ENCODE measurements at regions not wholly inside any gene's neighbourhood (a gene's known extent, or its start where the extent isn't known, plus 50 kb on each side); places are given as distances from the start of the nearest gene placed in this dataset.

DNA sequence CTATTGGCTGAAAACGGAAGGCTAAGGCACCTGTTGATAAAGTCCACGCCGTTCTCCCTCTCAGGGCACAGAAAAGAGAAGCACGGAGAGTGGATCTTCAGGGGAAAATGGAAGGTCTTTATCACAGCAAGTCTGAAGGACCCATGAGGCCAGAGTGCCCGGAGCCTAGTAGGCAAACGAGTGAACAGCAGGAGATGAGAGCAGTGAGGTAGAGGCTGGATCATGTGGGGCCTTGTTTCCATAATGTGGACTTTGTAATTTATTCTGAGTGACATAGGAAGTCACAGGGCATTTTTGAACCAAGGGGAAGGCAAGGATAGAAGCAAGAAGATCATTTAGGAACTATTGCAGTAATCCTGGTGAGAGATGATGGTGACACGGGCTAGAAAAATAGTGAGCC lies 287.2 kb upstream of the NRIP1 start:
- no peak for TF ChIP-seq SNAI2 (CRISPR knock-in tag; IDR thresholded peaks at IDR 0.05)
- TF ChIP-seq, protein P1, sequence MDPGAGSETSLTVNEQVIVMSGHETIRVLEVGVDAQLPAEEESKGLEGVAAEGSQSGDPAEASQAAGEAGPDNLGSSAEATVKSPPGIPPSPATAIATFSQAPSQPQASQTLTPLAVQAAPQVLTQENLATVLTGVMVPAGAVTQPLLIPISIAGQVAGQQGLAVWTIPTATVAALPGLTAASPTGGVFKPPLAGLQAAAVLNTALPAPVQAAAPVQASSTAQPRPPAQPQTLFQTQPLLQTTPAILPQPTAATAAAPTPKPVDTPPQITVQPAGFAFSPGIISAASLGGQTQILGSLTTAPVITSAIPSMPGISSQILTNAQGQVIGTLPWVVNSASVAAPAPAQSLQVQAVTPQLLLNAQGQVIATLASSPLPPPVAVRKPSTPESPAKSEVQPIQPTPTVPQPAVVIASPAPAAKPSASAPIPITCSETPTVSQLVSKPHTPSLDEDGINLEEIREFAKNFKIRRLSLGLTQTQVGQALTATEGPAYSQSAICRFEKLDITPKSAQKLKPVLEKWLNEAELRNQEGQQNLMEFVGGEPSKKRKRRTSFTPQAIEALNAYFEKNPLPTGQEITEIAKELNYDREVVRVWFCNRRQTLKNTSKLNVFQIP (CRISPR knock-in tag; IDR thresholded peaks at IDR 0.05; ENCODE audit: borderline replicate concordance, low read depth) = no peak
- no peak for TF ChIP-seq BACH2 (CRISPR knock-in tag; IDR thresholded peaks at IDR 0.05; ENCODE audit: borderline replicate concordance)
- no peak for TF ChIP-seq ZFP30 (CRISPR knock-in tag; IDR thresholded peaks at IDR 0.05)
- no peak for TF ChIP-seq OSR1 (CRISPR knock-in tag; IDR thresholded peaks at IDR 0.05)
- no peak for TF ChIP-seq TCF4 (CRISPR knock-in tag; IDR thresholded peaks at IDR 0.05; ENCODE audit: borderline replicate concordance)

Data from SK-N-SH treated with all-trans-retinoic acid at 6 μM for 48 hours (cell line).